C4-2B (cell line): ENCODE measurements at regions not wholly inside any gene's neighbourhood (a gene's known extent, or its start where the extent isn't known, plus 50 kb on each side); places are given as distances from the start of the nearest gene placed in this dataset.

Source experiments
- H3K27ac ChIP-seq: fragments of 450-650 bp; 2 replicates; pipeline ENCODE4 v1.5.1; 2017
- CTCF ChIP-seq: fragments of 450-650 bp; conservative IDR thresholded peaks from 2 replicates; pipeline ENCODE4 v1.5.1; 2017; ENCODE audit warnings: mild to moderate bottlenecking
- ZFX ChIP-seq: fragments of 450-650 bp; IDR thresholded peaks from 2 replicates; pipeline ENCODE4 v1.6.1; 2017

DNA sequence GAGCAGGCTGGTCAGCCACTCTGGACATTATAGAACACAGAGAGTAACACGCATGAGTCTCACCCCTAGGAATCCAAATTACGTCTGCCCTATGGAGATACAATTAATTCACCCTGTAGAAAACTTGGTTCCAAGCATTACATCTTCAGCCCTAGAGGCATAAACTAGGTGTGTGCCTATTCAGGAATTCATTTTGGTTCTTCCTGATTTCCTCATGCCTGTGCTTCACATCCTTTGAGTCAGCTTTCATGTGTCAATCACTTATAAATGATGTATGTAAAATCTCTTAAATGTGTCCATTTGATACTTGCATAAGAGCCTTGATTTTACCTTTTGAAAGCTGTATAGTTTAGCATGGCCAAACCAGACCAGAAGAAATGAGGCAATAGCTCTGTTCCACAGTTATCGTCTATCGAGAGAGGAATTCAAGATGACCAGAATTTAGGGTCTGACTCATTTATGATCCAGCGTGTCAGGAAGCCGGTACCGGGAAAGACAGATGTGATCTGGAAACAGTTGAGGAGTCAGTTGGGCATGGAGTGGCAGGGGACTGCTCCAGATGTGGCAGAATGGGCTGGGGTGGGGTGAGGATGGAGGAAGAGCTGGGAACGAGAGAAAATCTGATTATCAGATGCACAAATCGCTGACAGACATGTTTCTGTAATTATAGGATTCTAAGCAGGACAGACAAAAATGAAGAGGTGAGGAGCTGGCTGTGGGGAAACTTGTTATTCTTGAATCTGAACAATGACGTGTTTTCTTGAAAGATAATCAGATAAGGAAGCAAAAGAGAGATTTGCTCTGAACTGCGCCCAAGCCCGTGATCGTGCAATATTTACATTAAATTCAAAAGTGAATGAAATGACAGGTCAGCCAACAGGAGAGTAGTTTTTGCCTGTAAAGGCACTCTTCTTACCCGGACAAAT lies 76.7 kb downstream of the C16orf95 start:
- peak overlapping the region; percentile 80 for H3K27ac ChIP-seq
- TF ChIP-seq ZFX (no peak), CTCF (no peak)

GRCh38 chr16:87241137-87241771 lies 75.9 kb downstream of the C16orf95 start:
- no peak for TF ChIP-seq CTCF
- TF ChIP-seq ZFX, result no peak
- peak overlapping the region; percentile 80 for H3K27ac ChIP-seq

- no peak for TF ChIP-seq CTCF
- TF ChIP-seq ZFX, result no peak
- H3K27ac ChIP-seq, result no peak overlapping the region
Measured at GRCh38 chr16:87243478-87243877, 73.7 kb downstream of the C16orf95 start.

DNA sequence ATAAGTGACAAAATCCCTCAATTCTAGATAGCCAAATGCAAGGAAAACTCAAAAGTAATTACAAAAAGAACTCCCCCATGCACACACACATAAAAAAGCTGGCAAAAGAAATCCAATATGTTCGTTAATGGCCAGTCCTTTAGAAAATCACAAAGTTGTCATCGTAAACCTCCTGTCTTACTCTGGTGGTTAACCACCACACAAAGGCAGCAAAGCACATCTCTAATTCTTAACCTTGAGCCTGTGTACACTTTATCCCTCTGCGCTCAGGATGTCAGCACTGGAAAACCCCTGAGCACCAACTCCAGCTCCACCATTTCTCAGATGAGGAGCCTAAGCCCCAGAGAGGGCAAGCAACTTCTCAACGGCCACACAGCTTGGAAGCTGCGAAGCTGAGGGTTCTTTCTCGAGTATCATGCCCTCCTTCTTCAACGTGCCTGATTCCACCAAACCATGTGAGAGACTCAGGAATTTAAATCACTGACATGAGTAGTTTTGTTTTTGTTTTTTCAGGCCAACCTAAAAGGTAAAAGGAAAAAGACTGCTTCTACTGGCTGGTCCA lies 72.5 kb downstream of the C16orf95 start:
- no peak for TF ChIP-seq ZFX
- no peak for TF ChIP-seq CTCF
- H3K27ac ChIP-seq, result no peak overlapping the region

DNA sequence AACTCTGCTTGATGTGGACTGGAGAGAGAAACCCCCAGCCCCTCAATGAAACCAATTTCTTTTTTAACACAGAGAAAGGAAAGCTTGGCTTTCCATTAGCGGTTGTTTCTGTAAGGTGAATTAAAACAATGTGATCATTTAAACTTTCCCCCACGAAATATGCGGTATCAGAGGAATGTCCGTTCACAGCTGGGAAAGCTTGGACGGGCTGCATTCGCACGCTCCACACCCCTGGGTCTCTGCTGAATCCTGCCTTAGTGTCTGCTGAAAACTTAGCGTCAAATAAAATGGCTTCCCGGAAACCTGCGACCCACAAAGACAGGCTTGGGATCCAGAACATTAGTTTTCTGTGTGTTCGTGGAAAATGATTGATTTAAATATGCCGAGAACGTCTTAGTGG lies 71.7 kb downstream of the C16orf95 start:
- no peak for TF ChIP-seq ZFX
- H3K27ac ChIP-seq, result no peak overlapping the region

DNA sequence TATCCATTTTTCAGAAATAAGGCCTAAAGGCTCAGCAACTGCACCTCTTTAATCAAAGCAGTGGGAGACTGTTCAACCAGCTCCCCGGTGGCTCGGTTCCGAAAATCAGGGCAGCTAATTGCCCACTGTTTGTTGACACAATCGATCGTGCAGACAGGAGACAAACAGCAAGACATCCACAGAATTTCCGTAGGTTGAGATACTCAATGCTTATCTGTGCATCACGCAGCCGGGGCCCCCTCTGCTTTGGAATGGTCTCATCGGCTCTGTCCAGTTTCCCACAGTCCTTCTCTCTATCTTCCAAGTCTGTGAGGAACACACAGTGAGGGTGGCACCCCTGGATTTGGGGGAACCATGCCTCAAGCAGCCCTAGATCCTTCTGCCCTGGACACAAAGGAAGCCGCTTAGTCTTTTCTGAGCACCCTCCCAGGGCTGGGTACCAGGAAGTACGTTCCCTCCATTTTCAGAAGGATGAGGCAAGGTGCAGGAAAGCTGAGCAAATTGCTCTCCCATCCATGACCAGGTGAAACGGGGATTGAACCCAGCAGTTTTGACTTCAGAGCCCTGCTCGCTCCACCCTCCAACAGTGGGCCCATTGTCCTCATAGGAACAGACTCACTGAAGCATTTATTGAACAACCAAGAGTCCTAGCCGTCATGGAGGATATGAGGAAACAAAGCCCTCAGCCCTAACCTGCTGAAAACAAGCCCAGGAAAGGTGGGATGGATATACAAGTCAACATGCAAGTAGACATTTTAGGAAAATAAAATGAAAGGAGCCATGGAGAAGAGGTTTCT lies 70.7 kb downstream of the C16orf95 start:
- no peak for TF ChIP-seq ZFX
- no peak for TF ChIP-seq CTCF
- H3K27ac ChIP-seq, result no peak overlapping the region

DNA sequence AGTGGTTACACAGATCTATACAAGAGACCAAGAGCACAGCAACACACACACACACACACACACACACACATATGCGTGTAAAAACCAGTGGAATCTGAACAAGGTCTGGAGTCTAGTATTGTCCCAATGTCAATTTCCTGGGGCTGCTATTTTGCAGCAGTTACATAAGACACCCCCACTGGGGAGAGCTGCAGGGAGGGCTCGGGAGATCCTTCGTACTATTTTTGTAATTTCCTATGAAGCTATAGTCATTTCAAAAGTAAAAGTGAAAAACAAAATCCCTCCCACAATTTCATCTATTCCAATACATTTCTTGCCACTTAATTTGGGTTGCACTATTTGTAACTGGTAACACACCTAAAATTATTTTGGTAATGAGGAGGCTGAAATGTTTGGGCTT lies 68.5 kb downstream of the C16orf95 start:
- TF ChIP-seq ZFX (no peak), CTCF (no peak)
- no peak overlapping the region for H3K27ac ChIP-seq
